HG03575 (cell line): ENCODE measurements at regions not wholly inside any gene's neighbourhood (a gene's known extent, or its start where the extent isn't known, plus 50 kb on each side); places are given as distances from the start of the nearest gene placed in this dataset.
"Not testable (repeated sequence)": the region's sequence is repeated elsewhere in the genome, so short reads cannot be mapped to it uniquely, and the experiment has no call there.

Experiments
- ATAC-seq: cut with Tn5 transposase; IDR thresholded peaks from one replicate; pipeline ENCODE4 v1.9.1; 2021; ENCODE audit not compliant: unreplicated experiment, insufficient number of reproducible peaks, low FRiP score; ENCODE audit errors: extremely low read depth

DNA sequence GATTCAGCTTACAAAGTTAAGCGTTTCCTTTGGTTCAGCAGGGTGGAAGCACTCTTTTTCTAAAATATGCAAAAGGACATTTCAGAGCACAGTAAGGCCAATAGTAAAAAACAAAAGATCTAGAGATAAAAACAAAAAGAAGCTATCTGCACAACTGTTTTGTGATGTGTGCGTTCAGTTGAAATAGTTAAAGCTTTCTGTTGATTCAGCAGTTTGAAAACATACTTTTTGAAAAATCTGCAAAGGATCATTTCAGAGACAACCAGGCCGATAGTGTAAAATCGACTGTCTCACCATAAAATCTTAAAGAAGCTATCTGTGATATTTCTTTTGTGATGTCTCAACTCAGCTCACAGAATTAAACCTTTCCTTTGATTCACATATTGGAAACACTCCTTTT is 300.0 kb upstream of the ALG10B start:
- no peak for ATAC-seq

DNA sequence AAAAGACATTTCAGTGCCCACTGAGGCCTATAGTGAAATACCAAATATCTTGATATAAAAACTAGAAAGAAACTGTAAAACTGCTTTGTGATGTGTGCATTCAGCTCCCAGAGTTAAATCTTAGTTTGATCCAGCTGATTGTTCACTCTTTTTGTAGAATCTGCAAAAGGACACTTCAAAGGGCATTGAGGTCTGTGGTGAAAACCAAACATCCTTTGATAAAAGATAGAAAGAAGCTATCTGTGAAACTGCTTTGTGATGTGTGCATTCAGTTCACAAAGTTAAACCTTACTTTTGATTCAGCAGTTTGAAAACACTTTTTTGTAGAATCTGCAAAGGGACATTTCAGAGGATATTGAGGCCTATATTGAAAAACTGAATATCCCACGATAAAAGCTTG is 290.7 kb upstream of the ALG10B start:
- ATAC-seq: no peak

DNA sequence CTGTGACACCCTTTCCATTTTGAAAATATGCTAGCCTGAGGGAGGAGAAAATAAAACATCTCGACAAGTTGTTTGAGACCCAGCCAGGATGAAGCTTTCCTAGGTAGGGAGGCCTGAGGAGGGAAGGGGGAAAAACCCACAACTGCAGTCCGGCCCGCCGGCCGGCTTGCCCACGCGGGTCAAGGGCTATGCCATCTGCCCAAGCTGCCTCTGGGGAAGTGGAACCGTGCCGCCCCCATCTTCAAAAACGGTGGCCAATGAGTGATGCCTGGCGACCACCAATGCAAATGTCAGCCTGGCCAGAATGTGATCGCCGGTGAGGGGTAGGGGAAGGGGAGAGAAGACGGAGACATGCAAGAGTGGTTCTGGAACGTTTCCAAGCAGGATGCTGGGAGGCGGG is 263.5 kb upstream of the ALG10B start:
- ATAC-seq: no peak

DNA sequence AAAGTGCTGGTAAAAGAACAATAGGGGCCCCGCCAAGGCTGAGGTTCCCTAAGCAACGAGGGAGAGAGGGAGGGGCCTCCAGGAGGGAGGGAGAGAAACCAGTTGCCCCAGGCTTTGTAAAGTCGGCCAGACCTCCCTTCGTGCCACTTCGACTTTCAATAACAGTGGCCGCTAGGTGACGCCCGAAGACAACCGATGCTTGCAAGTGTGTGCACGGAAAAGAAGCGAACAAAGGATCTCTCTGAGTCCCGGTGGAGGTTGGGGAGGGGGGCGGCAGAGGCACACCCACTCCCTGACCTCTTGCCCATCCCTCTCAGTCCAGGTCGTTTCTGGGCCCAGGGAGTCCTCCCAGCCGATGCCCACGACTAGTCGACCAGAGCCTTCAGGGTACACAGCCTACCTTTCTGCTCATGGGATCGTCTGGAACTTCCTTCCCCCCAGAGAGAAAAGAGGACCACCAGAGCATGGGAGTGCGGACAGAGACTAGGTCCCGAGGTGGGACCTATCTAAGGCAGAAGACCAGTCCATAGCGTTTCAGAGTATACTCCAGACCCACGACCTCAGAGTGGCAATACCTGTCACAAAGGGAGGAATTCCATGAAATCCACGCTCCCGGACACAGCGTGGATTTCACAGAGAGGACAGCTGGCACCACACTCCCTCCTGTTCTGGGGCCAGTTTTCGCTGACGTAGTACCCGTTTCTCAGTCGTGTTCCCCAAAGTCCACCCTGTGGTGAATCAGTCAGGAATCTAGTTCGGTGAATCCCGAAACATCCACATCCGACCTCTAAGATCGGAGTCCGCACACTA is 262.7 kb upstream of the ALG10B start:
- no peak for ATAC-seq

DNA sequence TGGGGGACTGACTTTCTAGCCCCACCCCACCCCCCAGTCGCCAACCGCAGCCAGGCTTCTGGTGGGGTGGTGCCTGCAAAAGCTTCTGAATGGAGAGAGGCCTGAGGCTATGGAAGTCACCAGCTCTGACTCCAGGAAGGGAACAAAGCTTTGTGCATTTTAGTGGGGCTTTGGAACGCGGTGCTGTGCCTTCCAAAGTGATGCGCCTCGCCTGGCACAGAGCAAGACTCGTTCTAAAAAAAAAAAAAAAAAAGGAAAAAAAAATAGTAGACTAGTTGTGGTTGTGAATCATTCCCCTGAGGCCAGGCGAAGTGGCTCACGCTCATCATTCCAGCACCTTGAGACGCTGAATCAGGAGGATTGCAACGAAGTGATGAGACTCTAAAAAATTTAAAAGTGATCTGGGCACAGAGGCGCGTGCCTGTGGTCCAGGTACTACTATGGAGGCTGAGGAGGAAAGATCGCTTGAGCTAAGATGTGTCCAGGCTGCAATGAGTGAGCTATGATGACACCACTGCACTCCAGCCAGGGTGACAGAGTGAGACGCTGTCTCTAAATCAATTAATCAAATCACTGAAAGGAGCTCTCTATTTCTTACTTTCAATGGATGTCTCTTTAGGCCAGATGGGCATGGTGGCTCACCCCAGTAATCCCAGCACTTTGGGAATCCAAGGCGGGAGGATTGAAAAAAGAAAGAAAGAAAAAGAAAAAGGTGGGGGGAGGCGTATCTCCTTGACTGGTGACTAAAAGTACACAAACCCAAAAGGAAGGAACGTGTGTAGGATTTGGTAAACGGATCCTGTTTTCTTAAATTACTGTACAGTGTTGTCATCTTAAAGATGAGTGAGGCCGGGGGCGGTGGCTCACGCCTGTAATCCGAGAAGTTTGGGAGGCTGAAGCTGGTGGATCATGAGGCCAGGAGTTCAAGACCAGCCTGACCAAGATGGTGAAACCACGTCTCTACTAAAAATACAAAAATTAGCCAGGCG is 259.6 kb upstream of the ALG10B start:
- ATAC-seq: no peak

DNA sequence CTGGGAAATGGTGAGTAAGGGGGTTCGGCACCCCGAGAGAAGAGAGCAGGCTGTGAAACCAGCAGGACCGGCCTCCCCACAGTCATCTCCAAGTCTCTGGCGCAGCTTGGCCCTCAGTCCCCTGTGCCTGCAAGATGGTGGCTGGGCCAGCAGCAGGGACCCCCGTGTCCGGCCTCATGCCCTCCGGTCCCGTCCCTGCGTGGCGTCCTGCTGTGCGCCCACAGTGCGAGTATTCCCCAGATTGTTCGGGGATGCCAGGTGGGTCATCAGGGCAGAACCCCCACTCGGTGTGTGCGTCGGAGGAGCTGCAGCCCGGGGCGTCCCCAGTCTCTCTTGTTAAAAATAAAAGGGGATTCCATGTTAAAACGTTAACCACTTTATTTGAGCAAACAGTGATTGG is 216.9 kb upstream of the ALG10B start:
- ATAC-seq: no peak

DNA sequence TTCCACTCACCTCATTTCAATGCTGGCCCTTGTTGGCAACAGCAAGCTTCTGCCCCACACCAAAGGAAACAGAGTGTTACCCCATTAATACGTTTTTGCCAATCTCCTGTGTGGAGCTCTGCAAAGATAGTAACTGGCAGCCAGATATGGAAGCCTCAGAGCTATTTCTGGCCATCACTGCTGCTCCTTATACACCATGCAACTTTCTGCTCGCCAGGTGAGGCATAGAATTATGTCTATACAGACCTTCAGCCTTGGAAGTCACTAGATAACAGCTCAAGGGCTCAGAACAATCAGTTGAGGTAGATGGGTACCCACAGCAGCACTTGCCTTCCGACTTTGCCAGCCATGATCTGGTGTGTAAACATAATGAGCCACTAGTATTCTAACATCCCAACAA is 214.8 kb upstream of the ALG10B start:
- no peak for ATAC-seq

DNA sequence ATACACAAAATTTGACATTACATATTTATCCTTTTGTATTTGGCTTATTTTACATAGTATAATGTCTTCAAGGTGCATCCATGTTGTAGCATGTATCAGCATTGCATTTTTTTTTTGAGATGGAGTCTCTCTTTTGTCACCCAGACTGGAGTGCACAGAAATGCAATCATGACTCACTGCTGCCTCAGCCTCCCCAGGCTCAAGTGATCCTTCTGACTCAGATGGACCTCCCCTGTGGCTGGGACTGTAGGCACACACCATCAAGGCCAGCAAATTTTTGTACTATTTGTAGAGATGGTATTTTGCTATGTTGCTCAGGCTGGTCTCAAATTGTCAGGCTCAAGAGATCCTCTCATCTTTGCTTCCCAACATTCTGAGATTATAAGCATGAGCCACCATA is 214.4 kb upstream of the ALG10B start:
- ATAC-seq: no peak

DNA sequence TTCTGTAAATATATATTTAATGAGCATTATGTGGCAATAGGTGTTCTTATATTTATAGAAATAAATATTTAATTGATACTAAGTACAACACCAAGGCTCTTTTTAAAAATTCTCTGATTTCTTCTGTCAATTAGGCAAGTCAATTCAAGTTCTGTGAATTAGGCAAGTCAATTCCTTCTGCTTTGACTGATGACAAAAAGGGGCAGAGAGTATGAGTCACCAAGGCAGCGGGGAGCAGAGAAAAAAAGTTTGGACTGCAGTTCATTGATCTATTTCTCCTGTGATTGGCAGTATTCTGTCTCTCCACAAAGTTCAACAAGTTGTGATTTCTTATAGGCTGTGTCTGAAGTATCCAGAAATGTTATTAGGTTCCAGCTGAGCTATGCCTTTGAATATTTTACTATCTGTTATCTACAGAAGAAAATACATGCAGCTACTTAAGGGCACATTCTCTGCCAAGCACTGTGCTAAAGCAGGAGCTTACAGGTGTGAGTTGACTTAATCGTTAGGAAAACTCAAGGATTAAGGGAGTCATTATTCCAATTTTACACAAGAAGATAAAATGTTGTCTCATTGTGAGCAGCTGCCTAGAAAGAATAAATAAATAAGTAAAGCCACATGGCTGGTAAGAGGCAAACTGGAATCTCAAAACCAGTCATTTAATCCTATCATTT is 206.4 kb upstream of the ALG10B start:
- no peak for ATAC-seq

DNA sequence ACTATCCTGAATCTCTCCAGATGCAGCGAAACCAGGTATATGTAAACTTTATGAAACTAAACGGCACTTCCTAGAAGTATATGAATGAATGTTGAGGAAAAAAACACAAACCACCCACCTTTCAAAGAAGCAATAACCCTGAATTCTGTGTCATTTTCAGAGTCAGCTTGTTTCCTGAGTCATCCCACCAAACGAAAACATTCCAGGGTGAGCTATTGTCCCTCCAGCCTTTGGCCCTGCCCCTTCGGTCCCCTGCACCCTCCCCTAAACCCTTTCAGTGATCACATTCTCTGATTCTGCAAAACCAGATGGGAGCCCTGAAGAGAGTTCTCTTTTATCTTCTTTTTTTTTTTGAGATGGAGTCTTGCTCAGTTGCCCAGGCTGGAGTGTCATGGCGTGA is 202.6 kb upstream of the ALG10B start:
- ATAC-seq: no peak

DNA sequence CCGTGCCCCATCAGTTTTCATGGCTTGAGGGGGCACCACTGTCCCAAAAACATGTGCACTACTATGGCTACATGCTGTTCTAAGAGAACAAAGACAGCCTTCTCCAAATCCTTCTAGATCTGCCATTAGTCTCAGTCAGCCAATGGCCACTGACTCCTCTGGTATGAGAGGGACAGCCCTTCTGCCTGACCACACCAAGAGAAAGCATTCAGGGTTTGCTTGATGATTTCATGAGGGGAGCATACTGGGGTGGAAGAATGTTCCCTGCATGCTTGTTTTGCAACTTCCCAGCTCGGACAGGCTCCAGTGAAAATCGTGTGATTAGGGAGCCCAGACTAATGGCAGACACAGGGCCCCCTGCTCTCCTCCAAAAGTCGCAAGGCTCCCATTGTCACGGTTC is 199.6 kb upstream of the ALG10B start:
- ATAC-seq: no peak

DNA sequence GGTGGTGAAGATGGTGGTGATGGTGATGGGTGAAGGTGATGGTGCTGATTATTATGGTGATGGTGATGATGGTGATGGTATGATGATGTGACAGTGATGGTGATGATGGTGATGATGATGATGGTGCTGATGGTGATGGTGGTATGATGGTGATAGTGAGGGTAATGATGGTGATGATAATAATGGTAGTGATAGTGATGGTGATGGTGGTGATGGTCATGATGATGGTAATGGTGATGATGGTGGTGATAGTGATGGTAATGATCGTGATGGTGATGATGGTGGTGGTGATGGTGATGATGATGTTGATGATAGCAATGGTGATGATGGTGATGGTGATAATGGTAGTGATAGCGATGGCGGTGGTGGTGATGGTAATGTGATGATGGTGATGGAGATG is 197.9 kb upstream of the ALG10B start:
- no peak for ATAC-seq

DNA sequence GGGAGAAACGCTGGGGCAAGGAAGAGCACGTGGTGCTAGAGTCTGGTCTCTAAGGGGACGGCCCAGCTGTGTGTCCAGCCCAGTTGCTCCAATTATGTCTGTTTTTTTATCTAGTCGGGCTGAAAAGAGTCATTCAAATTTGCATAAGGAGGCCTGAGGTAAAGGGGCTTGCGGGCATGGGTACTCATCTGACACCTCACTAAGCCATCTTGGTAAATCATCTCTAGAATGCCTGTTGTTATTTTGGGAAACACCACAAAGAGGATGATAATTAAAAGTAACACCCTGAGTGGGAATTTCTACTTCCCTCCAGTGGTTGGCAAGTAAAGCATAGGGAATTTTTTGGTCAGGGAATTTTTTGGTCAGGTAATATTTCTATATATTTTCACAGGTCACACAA is 196.1 kb upstream of the ALG10B start:
- ATAC-seq: no peak

DNA sequence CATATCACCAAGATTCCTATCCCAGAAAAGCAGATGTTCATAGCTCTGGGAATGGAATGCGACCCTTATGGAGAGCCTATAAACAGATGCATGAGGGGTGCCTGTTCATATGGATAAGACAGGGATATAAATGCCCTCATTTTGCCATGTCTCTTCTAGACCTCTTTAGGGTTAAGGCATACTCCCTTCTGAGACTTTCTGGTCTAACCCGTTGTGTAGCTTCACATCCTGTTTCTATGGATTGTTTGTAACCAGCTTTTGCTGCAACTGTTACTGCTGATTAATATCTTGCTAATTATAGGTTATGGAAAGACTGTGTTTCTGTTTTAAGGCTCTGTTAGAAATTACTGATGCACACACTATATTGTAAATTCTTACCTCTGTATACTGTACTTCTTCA is 193.5 kb upstream of the ALG10B start:
- not testable (repeated sequence) for ATAC-seq

DNA sequence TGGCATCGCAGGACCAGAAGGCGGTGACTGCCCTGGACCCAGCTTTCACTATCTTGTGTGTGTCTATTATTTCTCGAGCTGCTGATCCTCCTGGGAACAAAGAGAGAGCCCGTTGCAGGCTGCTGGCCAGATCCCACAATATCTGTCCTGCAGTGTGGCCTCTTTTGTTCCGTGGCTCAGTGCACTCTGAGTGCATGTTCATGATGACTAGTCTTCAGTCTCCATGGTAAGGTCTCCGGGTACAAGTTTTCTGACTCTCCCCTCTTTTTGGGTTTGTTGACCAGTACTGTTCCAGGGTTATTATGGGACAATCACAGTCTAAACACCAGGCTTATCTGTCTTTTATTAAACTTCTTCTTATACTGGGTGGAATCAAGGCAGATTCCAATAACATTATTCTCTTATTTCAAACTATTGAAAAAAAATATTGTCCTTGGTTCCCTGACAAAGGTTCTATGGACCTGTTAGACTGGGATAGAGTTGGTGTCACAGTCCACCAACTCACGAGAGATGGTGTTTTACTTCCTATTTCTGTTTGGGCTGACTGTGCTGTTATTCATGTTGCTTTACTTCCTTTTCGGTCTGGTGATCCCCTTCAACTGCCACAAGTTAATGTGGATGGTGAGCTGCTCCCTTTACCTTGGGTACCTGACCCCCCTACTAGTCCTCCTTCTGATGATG is 192.9 kb upstream of the ALG10B start:
- no peak for ATAC-seq

DNA sequence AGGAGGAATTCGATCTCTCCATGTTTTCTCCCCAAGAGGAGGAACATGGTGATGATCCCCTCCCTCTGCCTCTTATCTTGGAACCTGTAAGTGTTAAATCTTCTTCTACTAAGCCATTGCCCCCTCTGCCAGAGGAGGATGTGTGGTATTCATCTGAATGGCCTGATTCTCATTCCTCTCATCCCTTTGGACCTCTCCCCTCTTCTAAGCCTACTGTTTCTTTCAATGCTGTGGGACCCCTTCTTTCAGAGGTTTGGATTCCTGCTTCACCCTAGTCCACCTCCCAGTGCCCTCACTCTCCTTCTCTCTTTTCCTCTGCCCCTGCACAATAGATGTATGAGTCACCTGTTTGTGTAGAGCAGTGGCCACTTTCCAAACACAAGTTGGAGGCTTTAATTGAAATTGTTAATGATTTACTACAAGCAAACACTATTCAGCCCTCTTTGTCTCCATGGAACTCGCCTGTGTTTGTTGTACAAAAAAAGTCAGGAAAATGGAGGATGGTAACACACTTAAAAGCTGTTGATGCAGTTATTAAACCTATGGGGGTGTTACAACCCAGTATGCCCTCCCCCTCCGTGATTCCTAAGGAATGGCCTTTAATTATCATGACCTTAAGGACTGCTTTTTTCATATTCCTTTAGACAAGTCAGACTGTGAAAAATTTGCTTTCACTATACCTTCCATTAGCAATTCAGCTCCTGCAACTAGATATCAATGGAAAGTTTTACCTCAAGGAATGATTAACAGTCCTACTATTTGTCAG is 192.1 kb upstream of the ALG10B start:
- ATAC-seq: no peak

DNA sequence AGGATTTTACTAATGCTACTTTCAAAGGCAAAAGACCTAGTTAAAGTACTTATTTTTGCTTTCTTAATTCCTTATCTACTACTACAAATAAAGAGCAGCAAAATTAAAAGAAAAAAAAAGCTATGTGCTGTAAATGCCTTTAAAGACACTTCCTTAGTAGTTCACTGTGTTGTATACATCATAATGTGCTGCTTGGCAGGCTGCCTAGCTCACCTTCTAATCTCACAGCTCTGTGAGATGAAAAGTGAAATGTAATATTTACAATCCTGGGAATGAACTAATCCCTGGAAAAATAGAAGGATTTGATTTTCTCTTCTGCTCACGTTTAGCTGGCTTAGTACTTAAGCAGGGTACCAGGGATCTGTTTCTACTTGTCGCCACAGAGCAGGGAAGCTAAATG is 184.4 kb upstream of the ALG10B start:
- ATAC-seq: no peak

DNA sequence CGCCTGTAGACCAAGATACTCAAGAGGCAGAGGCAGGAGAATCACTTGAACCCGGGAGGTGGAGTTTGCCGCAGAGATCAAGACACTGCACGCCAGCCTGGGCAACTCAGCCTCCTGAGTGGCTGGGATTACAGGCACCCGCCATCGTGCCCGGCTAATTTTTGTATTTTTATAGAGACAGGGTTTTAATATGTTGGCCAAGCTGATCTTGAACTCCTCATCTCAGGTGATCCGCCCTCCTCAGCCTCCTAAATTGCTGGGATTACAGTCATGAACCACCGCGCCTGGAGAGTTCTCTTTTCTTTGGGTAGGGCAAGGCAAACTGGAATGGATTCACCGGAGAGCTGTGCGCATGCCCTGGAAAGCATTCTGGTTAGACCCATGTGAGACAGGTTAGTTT is 179.3 kb upstream of the ALG10B start:
- no peak for ATAC-seq
